HG03342 (cell line): ENCODE measurements at regions not wholly inside any gene's neighbourhood (a gene's known extent, or its start where the extent isn't known, plus 50 kb on each side); places are given as distances from the start of the nearest gene placed in this dataset.

Source experiments
- ATAC-seq: cut with Tn5 transposase; IDR thresholded peaks from one replicate; pipeline ENCODE4 v1.9.1; 2021; ENCODE audit warnings: mild to moderate bottlenecking, moderate library complexity; ENCODE audit not compliant: unreplicated experiment

- no peak for ATAC-seq
These were observed 764.6 kb downstream of the LTN1 start for GRCh38 chr21:28227881-28228635.

- ATAC-seq: no peak
These were observed 766.1 kb downstream of the LTN1 start for GRCh38 chr21:28226563-28226962.

- ATAC-seq: no peak
These were observed 768.4 kb downstream of the LTN1 start for GRCh38 chr21:28224191-28224726.

DNA sequence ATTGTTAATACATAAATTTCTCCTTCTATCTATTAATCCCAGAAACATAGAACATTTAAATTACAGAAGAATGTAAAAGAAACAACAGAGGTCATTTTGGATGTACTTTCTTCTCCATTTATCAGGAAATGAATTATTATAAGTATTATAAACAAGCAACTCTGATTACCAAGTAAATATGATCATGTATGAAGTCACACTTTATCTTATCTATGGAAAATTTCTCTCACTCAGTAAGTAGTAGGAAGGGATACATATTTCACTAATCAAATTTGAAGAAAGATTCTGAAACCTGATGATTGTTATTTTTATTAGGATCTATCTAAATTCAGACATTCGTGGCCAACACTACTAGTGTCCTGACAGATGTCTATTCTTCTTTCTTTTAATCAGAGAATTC lies 770.7 kb downstream of the LTN1 start:
- ATAC-seq: no peak

- no peak for ATAC-seq
These were observed 772.0 kb downstream of the LTN1 start for GRCh38 chr21:28220680-28221079.

DNA sequence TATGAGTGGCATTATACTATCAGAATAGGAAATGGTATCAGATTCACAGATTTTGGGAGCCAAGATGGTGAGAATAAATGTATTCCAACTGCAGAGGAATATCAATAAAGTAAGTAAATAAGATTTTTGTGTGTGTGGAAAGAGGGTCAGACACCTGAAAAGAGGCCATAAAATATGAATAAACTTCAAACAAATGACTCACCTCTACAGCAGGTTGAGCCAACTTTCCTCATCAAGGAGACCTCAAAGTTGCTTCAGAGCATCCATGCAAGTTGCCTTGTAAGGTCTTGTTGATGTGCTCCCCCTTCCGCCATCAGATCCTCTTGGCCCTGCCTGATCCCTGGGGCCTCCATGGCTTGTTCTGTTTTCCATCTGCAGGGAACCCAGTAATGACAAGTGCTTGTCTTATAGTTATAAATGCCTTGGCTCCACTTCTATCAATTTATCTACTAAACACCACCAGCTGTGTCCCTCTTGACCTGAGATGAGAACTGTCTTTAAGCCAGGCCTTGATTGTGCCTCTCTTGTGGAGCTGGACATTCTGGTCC lies 775.6 kb downstream of the LTN1 start:
- ATAC-seq: no peak

- no peak for ATAC-seq
These were observed 777.3 kb downstream of the LTN1 start for GRCh38 chr21:28215214-28215954.

DNA sequence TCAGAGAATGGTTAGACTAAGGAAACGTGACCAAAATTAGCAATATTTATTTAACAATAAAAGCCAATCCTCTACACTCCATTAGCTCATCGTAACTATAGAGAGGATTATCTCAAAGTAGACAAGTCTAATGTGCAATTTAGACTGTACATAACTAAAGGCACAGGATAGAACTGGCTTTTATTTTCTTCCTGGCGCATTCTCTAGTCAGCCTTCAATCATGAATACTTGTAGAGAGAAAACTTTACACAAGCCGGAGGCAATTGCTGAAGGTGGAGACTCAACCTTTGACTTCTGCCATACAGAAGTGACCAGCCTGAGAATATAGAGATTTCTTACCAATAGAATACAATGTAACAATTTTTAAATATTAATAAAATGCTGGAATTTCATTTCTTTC lies 777.9 kb downstream of the LTN1 start:
- ATAC-seq: no peak

DNA sequence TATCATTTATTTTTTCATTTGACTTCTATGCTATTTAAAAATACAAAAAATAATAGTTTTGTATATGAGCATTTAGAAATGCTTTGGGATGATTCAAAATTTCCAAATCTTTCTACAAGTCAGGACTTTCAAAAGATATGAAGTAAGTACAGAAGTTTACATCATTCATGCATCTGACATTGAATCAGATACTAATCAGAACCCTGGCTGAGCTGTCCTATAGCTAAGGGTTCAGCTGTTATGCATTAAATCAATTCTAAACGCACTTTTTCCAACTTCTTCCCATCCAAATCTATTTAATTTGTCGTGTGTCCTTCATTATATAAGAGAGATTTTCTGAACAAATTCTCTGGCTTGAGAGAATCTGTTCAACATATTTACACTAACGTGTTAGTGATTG lies 779.4 kb downstream of the LTN1 start:
- no peak for ATAC-seq

DNA sequence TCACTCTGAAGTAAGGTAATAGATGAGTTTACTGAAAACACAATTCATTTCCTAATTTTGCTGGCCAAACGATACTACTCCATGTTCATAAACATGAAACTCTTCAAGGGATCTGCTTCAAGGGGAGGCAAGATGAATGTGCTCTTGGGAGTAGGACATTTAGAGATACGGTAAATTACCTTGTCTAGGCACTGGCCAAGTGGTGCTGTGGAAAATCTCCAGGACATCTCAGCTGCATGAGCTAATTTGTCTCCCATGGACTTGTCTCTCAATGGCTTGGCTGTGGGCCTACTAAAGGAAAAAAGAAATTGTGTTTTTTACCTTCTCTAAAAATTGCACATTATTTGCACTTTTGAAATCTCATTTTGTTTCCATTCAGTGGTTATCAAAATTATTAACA lies 780.6 kb downstream of the LTN1 start:
- no peak for ATAC-seq

GRCh38 chr21:28207436-28208173 lies 785.1 kb downstream of the LTN1 start:
- ATAC-seq: no peak

DNA sequence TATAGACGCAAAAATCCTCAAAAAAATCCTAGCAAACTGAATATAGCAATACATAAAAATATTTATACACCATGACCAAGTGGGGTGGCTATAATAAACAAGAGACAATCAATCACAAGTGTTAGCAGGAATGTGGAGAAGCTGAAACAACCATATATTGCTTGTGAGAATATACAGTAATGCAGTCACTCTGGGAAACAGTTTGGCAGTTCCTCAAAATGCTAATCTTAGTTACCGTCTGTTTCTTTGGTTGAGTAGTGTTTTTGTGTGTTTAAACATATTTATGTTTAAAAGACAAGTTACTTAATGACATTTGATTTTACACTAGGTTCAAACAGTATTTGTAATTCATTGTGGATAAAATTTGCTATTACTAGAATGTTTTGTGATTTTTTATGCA lies 792.0 kb downstream of the LTN1 start:
- ATAC-seq: no peak

- no peak for ATAC-seq
These were observed 795.7 kb downstream of the LTN1 start for GRCh38 chr21:28196981-28197380.

DNA sequence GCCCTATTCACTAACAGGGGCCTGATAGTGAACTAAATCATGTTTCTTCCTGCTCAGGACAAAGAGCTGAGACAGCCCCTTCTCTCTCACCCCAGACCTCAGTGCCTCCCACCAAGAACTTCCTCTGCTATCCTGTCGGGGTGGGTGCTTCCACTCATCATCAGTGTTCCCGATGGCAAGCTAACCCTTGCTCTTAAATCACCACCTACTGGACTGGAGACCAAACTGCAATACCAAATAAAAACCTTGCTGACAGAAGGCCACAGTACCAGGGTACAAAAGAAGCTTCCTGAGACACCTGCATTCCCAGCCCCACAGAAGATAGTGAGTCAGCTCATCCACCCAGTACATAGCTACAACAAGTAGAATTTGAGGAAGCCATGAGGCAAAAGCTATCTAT lies 799.5 kb downstream of the LTN1 start:
- no peak for ATAC-seq

DNA sequence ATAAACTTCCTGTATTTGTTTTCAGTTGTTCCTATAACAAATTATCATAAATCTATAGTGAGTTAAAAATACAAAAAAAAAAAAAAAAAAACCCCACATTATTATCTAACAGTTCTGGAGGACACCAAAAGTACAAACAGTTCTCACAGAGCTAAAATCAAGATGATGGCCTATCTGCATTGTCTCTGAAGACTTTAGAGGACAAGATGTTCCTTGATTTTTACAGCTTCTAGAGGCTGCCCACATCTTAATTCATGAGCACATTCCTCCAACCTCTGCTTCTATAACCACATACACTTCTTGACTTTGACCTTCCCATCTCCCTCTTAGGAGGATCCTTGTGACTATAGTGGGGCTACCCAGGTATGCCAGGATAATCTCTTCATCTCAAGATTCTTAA lies 806.1 kb downstream of the LTN1 start:
- no peak for ATAC-seq

DNA sequence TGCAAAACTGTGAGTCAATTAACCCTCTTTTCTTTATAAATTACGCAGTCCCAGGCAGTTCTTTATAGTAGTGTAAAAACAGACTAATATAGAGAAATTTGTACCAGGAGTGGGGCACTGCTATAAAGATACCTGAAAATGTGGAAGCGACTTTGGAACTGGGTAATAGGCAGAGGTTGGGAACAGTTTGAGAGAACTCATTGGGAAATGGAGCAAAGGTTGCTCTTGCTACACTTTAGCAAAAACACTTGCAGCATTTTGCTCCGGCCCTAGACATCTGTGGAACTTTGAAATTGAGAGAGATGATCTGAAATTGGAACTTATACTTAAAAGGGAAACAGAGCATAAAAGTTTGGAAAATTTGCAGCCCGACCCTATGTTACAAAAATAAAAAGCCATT lies 810.9 kb downstream of the LTN1 start:
- no peak for ATAC-seq

DNA sequence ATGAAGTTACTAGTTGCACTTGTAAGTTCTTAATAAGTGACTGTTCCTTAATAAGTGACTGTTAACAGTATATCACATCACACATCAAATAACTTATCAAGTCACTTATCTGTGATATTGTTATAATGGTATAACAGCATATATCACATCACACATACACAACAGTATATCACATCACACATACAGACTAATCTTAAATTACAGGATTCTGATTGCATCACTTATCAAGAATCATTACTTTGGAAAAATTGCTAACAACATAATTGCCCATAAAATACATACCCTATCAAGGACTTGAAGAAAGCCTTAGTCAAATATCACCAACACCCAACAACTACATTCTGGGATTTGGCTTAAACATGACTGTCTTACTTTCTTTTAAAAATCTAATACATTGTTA lies 813.5 kb downstream of the LTN1 start:
- no peak for ATAC-seq

DNA sequence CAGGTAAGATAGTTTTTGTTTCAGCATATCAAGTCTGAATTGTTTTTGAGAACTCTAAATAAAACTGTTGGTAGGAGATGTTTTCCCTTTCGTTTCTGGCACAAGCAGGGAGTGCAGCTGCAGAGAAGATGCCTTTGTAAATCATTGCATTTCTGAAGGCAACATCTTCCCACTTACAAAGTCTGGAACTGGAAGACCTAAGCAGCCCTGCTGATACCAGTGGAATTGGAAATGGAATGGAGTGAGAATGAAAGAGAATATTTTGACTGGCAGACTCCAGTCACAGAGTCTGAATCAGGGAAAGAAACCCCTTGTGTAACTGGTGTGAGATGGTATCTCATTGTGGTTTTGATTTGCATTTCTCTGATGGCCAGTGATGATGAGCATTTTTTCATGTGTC lies 815.6 kb downstream of the LTN1 start:
- ATAC-seq: no peak

DNA sequence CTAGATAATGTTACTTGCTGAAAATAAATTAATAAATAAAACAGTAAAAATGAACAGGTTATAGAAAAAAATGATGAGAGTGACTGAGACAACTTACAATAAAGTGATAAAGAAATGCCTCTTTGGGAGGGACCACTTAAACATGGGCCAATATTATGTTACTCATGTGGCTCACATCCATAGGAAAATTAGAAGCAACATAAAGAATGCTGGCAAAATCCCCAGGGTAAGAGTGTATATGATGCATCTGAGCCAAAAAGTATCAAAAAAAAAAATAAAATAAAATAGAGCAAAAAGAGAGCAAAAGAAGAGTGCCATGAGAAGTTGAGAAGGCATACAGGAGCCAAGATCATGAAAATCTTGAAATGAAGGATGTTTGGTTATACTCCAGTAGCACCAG lies 818.0 kb downstream of the LTN1 start:
- no peak for ATAC-seq

DNA sequence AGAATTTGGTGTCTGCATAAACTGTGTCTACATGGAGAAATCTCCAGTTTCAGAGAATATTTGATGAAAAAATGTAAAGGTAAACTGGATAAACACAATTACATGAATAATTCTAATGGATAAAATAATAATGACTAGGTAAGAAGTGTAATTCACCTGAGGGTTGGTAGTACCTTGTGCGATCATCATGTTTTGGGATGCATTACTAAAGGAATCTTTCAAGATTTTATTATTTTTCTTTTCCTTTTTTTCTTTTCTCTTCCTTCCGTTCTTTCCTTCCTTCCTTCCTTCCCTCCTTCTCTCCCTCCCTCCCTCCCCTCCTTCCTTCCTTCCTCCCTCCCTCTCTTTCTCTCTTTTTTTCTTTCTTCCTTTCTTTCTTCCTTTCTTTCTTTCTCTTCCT lies 818.7 kb downstream of the LTN1 start:
- no peak for ATAC-seq

- no peak for ATAC-seq
These were observed 820.3 kb downstream of the LTN1 start for GRCh38 chr21:28172376-28172775.
